GM21360 (cell line): ENCODE measurements at regions not wholly inside any gene's neighbourhood (a gene's known extent, or its start where the extent isn't known, plus 50 kb on each side); places are given as distances from the start of the nearest gene placed in this dataset.

ENCODE experiments used
- ATAC-seq: cut with Tn5 transposase; IDR thresholded peaks from one replicate; pipeline ENCODE4 v1.9.1; 2021; ENCODE audit warnings: mild to moderate bottlenecking, moderate library complexity; ENCODE audit not compliant: unreplicated experiment

DNA sequence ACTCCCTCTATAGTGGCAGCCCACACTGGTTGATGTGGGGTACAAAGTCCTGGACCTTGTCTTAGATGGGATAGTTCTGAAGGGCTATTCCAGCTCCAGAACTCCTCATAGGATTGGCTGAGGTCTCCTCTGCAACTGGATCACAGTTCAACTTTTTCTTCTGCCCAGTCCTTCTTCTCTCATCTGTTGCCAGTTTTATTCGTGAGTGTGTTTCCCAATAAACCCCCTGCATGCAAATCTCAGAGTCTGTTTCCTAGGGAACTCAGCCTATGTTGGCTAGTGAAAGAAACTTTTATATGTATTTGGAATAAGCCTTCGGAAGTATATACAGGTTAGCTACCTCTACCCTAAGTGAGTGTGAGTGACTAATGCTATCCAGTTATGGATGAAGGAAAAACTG, 823.4 kb downstream of the SLC4A3 start:
- no peak for ATAC-seq

DNA sequence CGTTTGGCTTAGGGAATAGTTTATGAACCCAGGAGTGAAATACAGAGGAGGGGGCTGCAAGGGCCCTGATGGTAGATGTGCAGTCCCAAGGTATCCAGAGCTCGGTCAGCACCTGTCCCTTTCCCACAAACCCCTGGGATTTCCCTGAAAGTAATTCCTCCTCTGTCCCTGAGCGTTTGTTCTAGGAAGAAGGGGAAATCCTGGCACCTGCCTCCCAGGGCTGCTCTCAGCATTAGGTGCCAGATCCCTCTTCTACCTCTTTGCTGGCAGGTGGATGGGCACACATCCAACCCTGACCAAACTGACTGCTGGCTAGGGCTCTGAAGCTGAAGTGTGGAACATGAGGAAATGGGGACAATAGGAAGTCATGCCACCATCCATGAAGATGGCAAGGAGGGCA, 824.0 kb downstream of the SLC4A3 start:
- no peak for ATAC-seq

DNA sequence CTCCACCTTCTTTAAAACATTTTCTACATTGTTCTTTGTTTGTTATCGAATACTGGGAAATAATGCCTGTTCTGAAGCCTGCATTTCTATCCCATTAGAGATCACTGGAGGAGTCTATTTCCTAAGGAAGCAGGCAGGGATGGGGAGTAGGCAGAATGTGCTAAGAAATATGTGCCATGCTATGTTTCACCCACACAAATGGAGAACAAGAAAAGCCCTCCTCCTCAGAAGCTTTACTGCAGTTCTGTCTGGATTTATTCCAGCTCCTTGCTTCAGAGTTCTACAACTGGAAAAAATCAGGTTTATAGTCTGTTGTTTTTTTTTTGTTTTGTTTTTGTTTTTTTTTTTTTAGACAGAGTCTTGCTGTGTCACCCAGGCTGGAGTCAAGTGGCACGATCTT, 825.1 kb downstream of the SLC4A3 start:
- ATAC-seq = no peak

DNA sequence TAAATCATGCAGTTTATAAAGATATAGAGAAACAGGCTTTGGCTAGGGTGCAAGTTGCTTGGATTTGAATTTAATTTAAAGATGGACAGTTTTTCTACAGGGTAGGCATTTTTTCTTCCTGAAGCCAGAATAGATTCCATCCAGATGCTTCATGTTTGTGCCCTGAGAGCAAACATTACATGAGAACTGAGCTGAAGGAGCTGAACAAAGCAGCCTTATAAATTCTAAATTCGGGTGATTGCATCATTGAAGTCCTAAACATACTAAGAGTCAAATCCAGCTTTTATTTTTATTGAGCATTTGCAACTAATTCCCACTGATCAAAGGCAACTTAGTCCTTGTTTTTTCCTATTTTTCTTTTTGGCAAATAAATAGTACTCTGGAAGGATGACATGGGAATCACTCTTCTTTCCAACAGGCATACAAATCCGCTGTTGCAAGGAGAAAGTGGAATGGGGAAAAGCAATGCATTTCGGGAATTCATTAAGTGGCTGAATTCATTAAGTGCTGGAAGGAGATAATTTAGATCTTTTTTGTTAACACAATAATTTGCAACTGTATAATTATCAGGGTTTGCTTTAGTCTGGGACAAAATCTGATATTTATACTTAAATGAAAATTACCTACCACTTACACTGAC, 828.0 kb downstream of the SLC4A3 start:
- no peak for ATAC-seq

DNA sequence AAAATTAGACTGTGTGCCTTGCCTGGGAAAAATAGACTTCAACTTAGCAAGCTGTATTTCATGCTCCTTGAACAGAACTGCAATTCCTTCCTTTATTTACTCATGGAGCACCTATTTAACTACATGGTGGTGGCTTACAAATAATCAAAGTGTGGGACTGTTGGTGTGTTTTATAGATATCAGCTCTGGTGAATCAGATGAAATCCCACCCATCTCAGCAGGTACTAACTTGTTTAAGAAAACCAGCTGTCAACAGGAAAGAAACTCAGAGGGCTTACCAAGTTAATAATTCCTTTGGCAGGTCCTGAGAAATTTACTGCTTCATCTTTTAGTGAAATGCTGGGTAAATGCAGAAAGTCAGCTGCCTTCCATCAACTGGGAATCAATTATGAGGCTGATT, 830.6 kb downstream of the SLC4A3 start:
- ATAC-seq = no peak

DNA sequence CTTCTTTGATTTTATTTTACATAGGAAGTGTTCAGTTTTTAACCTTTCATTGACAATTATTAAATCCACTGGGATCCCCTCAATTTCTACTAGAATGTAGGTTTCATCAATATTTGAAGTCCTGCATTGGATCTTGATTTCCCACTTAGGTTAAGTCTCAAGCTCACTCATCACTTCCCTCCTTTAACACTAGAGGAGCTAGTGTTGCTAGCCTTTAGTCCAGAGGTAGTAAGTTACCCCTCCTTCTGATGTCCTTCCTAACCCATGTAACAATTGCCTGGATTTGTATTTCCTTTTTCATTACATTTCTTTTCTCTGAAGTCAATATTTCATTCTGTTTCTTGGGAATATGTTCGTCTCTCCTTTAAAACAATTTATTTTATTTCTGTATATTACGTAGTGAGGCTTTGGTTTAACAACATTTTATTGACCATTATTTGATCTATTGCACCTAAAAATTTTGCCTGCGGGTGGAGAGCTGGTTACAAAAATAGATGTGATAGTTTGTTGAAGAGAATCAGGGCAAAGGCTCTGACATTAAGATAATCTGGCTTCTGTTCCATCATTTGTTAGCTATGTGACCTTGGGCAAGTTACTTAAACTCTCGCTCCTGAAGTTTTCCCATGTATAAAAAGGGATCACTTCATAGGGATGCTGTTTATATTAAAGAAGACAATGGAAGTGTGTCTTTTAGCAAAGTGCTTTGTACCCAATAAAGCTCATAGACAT, 833.0 kb downstream of the SLC4A3 start:
- ATAC-seq = no peak

DNA sequence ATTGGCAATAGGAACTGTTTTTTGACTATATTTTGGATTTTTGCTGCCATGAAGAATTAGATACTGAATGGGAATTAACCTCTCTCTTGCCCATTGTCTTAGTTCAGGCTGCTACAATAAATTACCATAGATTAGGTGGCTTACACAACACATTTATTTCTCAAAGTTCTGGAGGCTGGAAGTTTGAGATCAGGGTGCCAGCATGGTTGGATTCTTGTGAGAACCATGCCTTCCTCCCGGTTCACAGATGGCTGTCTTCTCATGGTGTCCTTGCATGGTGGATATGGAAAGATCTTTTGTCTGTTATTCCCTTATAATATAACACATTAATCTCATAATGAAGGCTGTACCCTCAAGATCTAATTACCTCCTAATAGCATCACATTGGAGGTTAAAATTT, 836.4 kb downstream of the SLC4A3 start:
- no peak for ATAC-seq

DNA sequence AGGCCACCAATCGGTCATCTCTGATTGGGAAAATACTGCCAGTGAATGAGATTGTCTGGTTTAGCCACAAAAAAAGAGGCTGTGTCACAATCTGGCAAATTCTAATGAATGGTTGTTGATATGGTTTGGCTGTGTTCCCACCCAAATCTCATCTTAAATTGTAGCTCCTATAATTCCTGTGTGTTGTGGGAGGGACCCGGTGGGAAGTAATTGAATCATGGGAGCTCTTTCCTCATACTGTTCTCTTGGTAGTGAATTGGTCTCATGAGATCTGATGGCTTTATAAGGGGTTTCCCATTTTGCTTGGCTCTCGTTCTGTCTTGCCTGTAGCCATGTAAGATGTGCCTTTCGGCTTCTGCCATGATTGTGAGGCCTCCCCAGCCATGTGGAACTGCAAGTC, 838.3 kb downstream of the SLC4A3 start:
- ATAC-seq = no peak

DNA sequence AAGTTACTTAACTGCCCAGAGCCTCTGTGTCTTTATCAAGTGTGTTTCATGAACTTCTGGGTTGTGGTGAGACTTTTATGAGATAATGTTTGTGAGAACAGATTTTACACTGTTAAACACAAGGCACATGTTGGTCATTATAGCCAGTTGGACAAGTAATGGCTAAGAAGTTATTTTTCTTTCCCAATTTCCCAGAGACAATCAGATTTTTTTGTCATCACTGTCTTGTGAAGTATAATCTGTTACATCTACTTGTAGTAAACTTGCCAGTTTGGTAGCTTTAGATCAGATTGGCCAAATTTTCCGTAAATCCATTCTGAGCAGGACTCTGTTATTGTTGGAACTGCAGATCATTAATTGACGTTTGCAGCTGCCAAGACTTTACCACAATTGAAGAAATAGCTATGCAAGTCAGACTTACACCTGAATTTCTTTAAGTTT, 838.8 kb downstream of the SLC4A3 start:
- no peak for ATAC-seq

DNA sequence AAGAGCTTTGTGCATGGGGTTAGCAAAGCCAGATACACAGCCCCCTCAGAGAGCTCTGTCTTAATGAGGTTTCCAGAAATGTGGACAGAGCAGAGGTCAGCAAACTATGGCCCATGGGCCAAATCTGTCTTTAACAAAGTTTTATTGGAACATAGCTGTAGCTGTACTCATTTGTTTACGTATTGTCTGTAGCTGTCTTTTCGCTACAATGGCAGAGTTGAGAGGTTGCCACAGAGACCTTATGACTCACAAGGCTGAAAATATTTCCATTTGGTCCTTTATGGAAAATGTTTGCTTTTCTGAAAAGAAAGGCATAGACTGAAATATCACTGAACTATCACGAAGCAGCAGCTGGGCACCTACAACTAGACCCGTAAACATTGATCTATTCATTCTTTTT, 841.8 kb downstream of the SLC4A3 start:
- ATAC-seq = no peak

DNA sequence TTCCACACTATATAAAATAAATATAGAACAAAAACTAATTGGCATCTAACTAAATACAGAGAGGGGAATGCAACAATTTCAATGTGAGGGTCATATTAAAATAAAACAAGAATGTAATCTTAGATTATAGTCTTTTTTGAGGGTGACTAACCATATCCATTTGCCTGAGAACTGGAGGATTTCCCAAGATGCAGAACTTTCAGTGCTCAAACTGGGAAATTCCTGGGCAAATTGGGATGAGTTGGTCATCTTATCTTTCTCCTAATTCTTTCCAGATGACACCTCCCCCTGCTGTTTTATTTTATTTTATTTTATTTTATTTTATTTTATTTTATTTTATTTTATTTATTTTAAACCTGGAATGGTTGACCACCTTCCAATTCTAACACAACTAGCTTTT, 846.2 kb downstream of the SLC4A3 start:
- ATAC-seq = no peak

DNA sequence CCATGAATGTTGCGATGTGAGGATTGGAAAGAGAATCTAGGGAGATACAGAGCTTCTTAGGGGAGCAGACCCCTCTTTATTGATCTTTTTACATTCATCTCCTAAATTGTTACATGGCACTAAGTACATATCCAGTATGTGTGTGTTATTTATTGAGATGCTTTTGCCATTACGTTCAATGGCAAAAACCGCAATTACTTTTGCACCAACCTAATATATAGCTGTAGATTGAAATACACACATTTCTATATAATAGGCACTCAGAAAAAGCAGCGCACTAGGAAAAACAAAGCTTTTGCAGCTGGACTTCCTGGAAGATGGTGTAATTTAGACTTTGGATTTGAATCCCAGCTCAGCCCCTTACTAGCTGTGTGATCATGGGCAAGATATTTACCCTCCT, 849.4 kb downstream of the SLC4A3 start:
- no peak for ATAC-seq

DNA sequence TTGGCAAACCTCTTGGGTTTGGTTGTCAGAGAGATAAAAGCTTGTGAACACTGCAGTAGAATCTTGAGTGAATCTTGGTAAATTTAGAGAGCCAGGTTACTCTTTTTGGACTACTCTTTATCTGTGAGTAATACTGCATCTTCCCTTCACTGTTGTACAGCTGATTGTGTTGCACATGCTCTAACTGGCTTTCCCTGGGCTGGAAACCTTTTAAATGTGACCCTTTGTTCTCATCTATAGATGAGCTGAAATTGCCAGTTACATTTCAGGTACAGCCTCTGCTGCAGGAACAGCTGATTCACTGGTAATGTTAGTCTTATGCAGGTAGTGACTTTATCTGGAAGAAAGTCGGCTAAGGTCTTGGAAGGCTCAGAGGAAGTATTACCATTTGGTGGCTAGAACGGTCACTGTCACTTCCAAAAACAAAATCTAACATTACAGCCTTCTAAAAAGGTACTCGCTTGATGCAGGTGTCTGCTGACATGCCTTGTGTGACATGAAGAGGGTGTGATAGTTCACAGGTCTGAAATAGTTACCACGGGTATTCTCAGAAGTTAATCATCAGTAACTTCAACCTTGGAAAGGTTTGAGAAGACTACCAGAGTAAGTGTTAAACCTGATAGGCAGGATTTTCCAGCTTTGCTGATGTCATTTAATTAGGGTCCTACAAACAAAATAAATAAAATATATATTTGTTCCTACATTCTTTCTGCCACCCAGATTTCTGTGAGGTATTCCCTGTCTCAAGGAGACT, 851.1 kb downstream of the SLC4A3 start:
- ATAC-seq = no peak

DNA sequence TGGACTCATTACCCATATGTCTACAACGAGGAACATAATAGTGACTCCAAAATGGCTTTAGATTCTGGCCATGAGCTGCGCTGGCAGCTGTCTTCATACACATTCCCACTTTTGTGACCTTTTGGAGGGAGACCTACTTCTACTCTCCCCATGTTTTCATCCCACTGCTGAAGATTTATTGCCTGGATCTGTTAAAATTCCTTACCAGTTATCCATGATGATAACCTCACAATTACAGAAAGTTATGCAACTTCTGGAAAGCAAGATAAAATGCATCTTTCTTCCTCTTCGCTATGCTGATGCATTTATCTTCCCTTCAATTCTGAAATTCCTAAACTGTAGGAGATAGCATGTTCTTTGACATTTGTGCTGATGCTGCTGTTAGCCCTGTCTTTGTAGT, 855.3 kb downstream of the SLC4A3 start:
- ATAC-seq = no peak

DNA sequence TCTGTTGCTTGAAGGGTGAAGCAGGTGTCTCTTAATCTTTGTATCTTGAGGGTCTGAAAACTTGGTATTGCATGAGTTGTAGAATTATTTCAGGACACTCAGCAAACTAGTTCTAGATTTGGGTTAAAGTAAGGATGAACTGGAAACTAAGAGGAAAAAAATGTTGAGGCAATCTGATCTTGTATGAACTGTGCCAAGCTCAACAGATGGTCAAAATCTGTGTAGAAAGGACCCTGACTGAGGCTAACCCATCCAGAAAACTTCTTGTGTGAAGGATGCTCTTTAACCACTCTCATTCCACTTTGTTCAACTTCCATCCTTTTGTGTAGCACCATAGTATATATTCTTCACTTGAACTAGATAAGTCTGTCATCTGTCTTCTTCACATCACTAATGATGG, 861.7 kb downstream of the SLC4A3 start:
- ATAC-seq = no peak

DNA sequence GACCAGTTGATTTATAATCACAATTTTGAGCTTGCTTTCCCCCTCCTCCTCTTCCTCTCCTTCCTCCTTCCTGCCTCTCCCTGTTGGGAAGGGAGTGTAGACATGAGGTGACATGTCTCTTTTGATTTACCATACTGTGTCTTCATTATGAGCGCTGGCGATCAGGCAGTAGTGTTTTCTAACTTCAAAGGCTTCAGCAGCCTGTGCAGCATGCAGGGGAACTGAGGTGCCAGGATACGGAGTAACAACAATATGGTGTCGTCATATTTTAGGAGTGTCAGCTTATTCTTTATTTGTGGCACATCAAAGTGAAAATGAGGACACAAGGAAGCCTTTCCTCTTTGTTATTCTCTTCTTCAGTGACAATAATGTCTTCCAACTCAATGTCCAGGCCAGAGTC, 864.2 kb downstream of the SLC4A3 start:
- ATAC-seq = no peak

DNA sequence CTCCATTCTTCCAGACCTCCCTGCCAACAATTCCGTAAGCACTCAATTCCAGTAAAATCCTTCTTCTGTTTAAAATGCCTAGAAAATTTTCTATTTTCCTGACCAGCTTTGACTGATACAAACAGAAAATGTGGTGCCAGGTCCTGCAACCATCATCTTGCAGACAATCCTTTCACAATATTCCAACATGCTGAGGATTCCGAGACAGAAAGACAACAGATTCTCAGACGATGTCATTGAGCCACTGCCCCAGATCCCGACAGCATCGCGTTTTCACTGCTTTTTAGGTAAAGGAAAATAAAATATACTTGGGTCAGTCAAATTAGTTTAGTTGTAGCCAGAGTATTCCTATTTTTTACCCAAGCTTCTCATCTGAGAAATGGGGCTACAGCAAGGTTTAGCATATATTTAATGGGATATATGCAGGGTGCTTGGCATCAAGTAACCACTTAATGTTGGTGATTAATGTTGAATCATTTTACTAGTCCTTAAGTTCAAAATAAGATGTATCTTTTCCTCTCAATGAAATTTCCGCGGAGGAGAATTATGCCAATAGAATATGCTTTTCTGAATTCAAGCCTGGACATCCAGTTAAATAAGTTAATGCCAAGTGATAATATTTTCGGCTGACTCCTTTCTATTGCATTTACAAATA, 866.6 kb downstream of the SLC4A3 start:
- ATAC-seq = no peak

DNA sequence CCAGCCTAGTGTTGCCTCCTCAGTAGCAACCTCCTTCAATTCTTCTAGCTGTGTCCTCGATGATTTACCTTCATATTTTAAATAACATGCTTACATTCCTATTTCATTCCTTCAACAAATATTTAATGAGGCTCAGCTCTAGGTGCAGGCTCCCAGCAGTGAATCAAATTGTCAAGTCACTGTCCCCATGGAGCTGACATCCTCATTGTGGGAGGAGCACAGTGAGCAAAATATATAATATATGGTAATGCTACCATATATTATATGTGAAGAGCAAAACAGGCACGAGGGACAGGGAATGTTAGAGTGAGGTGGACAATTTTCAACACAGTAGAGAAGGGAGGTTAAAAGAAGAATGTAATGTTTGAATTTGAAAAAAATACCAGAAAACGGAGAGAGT, 869.1 kb downstream of the SLC4A3 start:
- no peak for ATAC-seq

DNA sequence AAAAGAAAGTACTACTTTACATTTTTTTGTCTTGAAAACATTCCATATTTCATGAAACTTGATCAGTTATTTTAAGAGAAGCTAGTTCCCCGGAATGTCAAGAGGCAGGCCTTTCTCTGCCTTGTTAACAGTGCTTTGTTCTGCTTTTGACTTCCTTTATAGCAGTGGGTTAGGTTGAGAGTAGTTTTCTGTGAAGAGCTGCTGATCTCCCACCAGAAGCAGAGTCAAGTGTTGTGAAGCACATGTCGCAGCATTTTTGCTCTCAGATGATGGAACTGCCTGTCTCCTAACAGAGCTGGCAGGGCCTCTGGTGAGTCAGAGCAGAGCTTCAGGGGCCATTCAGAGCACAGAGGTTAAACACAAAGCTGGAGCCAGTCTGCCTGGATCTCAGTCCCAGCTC, 871.8 kb downstream of the SLC4A3 start:
- no peak for ATAC-seq

DNA sequence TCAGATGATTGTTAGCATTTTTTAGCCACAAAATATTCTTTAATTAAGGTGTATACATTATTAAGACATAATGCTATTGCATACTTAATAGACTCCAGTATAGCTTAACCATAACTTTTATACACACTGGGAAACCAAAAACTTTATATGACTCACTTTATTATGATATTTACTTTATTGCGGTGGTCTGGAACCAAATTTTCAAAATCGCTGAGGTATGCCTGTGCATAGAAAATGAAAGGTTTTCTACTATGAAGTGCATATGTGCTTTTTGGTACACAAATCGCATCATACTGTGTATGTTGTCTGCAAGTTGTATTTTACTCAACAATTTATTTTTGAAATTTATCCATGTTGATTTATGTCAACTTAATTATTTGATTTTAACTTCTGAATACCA, 875.1 kb downstream of the SLC4A3 start:
- ATAC-seq = no peak

DNA sequence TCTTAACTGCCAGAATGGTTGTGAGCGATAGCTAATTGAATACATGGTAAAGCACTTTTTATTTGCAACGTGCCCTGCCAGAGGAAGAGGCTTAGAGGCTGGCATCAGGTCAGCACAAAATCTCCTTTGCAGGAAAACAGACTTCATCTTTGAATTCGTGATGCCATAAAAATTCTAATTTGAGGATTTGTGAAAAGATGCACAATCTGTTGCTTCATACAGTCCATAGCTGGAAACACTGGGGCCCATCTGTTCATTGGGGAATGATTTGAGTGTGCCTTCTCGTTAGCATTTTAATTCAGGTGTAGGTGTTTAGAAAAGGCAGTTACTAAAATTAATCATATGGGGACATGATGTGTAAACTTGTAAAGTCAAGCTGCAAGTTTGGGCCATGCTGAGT, 876.0 kb downstream of the SLC4A3 start:
- no peak for ATAC-seq
